ENCODE measurements at regions not wholly inside any gene's neighbourhood (a gene's known extent, or its start where the extent isn't known, plus 50 kb on each side); places are given as distances from the start of the nearest gene placed in this dataset.

DNA sequence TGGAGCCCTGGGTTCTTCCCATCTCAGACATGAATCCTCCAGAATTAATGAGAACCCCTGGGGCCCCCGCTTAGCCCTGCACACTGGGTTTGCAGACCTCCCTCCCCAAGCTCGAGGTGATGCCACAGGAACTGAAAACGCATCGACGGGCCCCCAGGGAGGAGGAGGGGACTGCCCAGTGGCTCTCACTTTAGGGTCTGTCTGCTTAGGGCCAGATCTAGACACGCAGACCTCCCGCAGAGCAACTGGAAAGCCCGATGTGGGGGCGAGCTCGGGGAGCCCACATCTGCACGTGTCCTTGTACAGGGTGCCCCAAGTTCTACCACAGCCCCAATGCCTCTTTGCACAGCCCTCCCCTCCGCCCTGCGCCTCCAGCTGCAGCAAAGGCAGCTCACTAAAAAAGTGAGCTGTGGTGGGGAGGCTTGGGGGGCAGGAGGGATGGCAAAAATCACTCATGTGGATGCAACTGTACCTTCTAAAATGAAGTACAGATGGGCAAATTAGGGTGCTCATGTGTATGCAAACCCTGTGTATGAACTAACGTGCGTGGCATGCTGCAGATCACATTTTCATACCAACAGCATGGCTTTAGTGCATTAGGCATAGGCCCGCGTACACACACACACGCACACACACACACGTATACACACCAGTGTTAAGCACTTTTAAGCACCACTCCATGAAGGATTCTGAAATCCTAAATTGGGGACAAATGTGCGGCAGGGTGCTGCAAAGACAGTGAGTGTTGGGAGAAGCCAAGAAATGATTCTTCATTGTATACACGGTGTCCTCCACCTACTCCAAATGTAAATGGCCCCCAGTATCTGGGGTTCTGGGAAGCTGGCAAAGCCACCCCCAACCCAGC is 99.9 kb upstream of the MAP1LC3B2 start:
- no peak overlapping the region for H2AFZ ChIP-seq (ENCODE audit: low read depth, low read length)
- no peaks in the 10 kb centered on the region for H3K9me3 ChIP-seq (ENCODE audit: low read length)
- H3K4me1 ChIP-seq (ENCODE audit: insufficient read depth, low read length): no peaks in the 10 kb centered on the region
- peaks cover 2% of the 10 kb centered on the region for H3K27me3 ChIP-seq (ENCODE audit: insufficient read depth, low read length)
- no peaks in the 10 kb centered on the region for H3K36me3 ChIP-seq (ENCODE audit: insufficient read depth, low read length)
- H3K4me3 ChIP-seq (ENCODE audit: low read length): no peak overlapping the region

GRCh38 chr12:116459916-116460663 is 99.1 kb upstream of the MAP1LC3B2 start:
- peaks cover 2% of the 10 kb centered on the region for H3K27me3 ChIP-seq (ENCODE audit: insufficient read depth, low read length)
- H3K4me1 ChIP-seq (ENCODE audit: insufficient read depth, low read length): no peaks in the 10 kb centered on the region
- no peaks in the 10 kb centered on the region for H3K9me3 ChIP-seq (ENCODE audit: low read length)
- no peak overlapping the region for H2AFZ ChIP-seq (ENCODE audit: low read depth, low read length)
- H3K4me3 ChIP-seq (ENCODE audit: low read length): no peak overlapping the region
- no peaks in the 10 kb centered on the region for H3K36me3 ChIP-seq (ENCODE audit: insufficient read depth, low read length)

- H3K27me3 ChIP-seq (ENCODE audit: insufficient read depth, low read length): no peaks in the 10 kb centered on the region
- no peaks in the 10 kb centered on the region for H3K36me3 ChIP-seq (ENCODE audit: insufficient read depth, low read length)
- no peaks in the 10 kb centered on the region for H3K9me3 ChIP-seq (ENCODE audit: low read length)
- no peaks in the 10 kb centered on the region for H3K4me1 ChIP-seq (ENCODE audit: insufficient read depth, low read length)
- no peak overlapping the region for H3K4me3 ChIP-seq (ENCODE audit: low read length)
- H2AFZ ChIP-seq (ENCODE audit: low read depth, low read length): no peak overlapping the region
These were observed 98.1 kb upstream of the MAP1LC3B2 start for GRCh38 chr12:116461060-116461459.

GRCh38 chr12:116463366-116463765 is 95.8 kb upstream of the MAP1LC3B2 start:
- H3K27me3 ChIP-seq (ENCODE audit: insufficient read depth, low read length): no peaks in the 10 kb centered on the region
- H3K4me1 ChIP-seq (ENCODE audit: insufficient read depth, low read length): no peaks in the 10 kb centered on the region
- H3K36me3 ChIP-seq (ENCODE audit: insufficient read depth, low read length): no peaks in the 10 kb centered on the region
- H3K4me3 ChIP-seq (ENCODE audit: low read length): no peak overlapping the region
- H2AFZ ChIP-seq (ENCODE audit: low read depth, low read length): no peak overlapping the region
- H3K9me3 ChIP-seq (ENCODE audit: low read length): no peaks in the 10 kb centered on the region

DNA sequence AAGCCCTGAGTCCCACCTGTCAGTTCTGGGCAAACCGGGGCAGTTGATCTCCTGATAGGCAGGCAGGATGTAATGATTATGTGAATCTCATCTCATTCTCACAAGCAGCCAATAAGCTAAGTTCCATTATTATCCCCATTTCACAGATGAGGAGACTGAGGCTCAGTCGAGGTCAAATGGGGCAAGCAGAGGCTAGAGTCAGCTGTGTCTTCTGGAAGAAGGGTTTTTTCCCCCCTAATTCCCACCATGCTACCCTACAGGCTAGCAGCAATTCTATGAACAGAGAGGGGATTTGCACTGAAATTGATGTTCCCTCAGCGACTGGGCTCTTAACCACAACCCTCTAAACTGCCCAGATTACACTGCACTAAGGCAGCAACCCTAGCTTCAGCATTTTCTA is 93.8 kb upstream of the MAP1LC3B2 start:
- no peaks in the 10 kb centered on the region for H3K9me3 ChIP-seq (ENCODE audit: low read length)
- H2AFZ ChIP-seq (ENCODE audit: low read depth, low read length): no peak overlapping the region
- no peaks in the 10 kb centered on the region for H3K27me3 ChIP-seq (ENCODE audit: insufficient read depth, low read length)
- H3K4me1 ChIP-seq (ENCODE audit: insufficient read depth, low read length): no peaks in the 10 kb centered on the region
- H3K4me3 ChIP-seq (ENCODE audit: low read length): no peak overlapping the region
- no peaks in the 10 kb centered on the region for H3K36me3 ChIP-seq (ENCODE audit: insufficient read depth, low read length)

DNA sequence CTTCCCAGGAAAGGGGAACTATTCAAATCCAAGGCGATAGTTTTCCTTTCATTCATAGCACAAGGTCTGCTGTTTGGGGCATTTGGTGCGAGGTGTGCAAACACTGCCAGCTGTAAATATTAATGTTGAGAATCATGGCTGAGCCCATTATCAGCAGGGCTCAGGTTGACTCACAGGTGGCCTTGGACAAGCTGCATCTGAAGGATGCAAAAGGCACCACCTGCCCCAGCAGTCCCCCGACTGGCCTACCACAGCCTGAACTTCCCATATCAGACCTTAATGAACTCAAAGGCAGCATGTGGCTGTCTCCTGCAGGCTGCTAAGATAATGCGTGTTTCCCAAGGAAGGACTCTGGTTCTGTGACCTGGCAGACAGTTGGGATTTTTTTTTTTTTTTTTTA is 93.3 kb upstream of the MAP1LC3B2 start:
- Histone ChIP-seq H3K9me3 (ENCODE audit: low read length) (no peaks in the 10 kb centered on the region), H3K4me1 (ENCODE audit: insufficient read depth, low read length) (no peaks in the 10 kb centered on the region), H2AFZ (ENCODE audit: low read depth, low read length) (no peak overlapping the region), H3K4me3 (ENCODE audit: low read length) (no peak overlapping the region), H3K36me3 (ENCODE audit: insufficient read depth, low read length) (no peaks in the 10 kb centered on the region), H3K27me3 (ENCODE audit: insufficient read depth, low read length) (no peaks in the 10 kb centered on the region)

DNA sequence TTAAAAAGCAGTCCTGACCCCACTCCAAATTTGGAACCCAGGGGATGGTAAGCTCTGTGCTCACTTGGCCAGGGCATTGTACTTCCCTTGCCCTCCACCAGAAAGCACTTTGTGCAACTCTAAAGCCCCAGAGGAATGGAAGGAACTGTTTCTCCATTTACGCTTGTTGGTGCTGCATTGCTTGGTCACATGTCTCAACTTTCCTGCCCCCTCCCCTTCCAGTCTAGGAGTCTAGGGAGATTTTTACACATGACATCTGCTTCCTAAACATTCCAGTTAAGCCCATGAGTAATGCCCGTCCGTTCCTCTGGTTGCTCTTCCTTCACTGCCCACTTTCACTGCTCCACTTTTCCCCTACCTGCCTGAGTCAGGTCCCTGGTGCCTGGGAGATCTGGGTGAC is 92.6 kb upstream of the MAP1LC3B2 start:
- H2AFZ ChIP-seq (ENCODE audit: low read depth, low read length): no peak overlapping the region
- no peaks in the 10 kb centered on the region for H3K27me3 ChIP-seq (ENCODE audit: insufficient read depth, low read length)
- no peaks in the 10 kb centered on the region for H3K9me3 ChIP-seq (ENCODE audit: low read length)
- H3K4me1 ChIP-seq (ENCODE audit: insufficient read depth, low read length): no peaks in the 10 kb centered on the region
- H3K4me3 ChIP-seq (ENCODE audit: low read length): no peak overlapping the region
- no peaks in the 10 kb centered on the region for H3K36me3 ChIP-seq (ENCODE audit: insufficient read depth, low read length)

- Histone ChIP-seq H3K4me3 (ENCODE audit: low read length) (no peak overlapping the region), H3K9me3 (ENCODE audit: low read length) (no peaks in the 10 kb centered on the region), H3K27me3 (ENCODE audit: insufficient read depth, low read length) (no peaks in the 10 kb centered on the region), H2AFZ (ENCODE audit: low read depth, low read length) (no peak overlapping the region), H3K4me1 (ENCODE audit: insufficient read depth, low read length) (no peaks in the 10 kb centered on the region), H3K36me3 (ENCODE audit: insufficient read depth, low read length) (no peaks in the 10 kb centered on the region)
These were observed 89.8 kb upstream of the MAP1LC3B2 start for GRCh38 chr12:116469344-116469743.

DNA sequence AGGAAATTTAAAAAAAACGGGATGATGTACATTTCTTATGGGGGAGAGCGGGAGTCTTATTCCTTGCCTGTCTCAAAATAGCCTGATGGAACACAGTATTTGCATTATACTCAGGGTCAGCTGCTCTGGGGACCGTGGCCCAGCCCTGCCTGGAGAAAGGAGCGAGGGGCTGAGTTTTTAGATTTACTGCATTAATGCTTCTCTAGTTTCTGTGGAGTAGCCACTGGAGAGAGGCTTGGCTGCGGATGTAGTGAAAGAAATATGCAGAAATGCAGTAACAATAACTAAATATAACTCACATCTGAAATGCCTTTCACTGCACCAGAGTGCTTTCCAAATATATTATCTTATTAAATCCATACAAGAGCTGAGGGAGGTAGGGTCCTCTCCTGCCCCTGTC is 87.6 kb upstream of the MAP1LC3B2 start:
- Histone ChIP-seq H3K36me3 (ENCODE audit: insufficient read depth, low read length) (no peaks in the 10 kb centered on the region), H2AFZ (ENCODE audit: low read depth, low read length) (no peak overlapping the region), H3K4me3 (ENCODE audit: low read length) (no peak overlapping the region), H3K4me1 (ENCODE audit: insufficient read depth, low read length) (no peaks in the 10 kb centered on the region), H3K9me3 (ENCODE audit: low read length) (no peaks in the 10 kb centered on the region), H3K27me3 (ENCODE audit: insufficient read depth, low read length) (no peaks in the 10 kb centered on the region)

DNA sequence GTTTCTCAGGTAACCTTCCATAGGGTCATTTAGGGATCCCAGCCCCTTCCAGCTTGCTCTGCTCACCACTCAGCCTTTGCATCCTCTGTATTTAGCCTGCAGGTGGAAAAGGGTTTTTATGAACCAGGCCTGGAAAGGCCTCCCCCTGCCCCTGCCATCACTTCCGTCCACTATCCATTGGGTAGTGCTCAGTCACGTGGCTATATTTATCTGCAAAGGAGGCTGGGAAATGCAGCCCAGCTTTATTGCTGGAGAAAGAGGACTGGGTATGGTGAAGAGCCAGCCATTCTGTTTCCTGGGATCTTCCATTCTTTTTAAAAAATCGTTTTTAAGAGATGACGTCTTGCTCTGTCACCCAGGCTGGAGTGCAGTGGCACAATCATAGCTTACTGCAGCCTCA is 87.0 kb upstream of the MAP1LC3B2 start:
- H3K27me3 ChIP-seq (ENCODE audit: insufficient read depth, low read length): no peaks in the 10 kb centered on the region

DNA sequence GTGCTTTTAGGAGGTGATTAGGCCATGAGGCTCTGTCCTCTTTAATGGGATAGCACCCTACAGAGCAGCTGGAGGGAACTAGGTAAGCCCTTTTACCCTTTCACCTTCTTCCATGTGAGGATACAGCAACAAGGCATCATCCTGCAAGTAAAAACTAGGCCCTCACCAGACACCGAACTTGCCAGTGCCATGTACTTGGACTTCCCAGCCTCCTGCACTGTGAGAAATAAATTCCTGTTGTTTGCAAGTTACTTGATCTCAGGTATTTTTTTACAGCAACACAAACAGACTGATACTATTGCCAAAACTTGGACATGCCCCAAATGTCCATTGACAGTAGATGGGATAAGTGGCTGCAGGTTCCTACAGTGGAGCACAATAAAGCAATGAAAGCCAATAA is 85.8 kb upstream of the MAP1LC3B2 start:
- no peaks in the 10 kb centered on the region for H3K4me1 ChIP-seq (ENCODE audit: insufficient read depth, low read length)
- no peak overlapping the region for H3K4me3 ChIP-seq (ENCODE audit: low read length)
- no peaks in the 10 kb centered on the region for H3K27me3 ChIP-seq (ENCODE audit: insufficient read depth, low read length)
- H2AFZ ChIP-seq (ENCODE audit: low read depth, low read length): no peak overlapping the region
- no peaks in the 10 kb centered on the region for H3K36me3 ChIP-seq (ENCODE audit: insufficient read depth, low read length)
- no peaks in the 10 kb centered on the region for H3K9me3 ChIP-seq (ENCODE audit: low read length)

More for the DNA sequence above, 87.0 kb upstream of the MAP1LC3B2 start:
- H3K9me3 ChIP-seq (ENCODE audit: low read length): no peaks in the 10 kb centered on the region
- no peak overlapping the region for H3K4me3 ChIP-seq (ENCODE audit: low read length)
- no peaks in the 10 kb centered on the region for H3K4me1 ChIP-seq (ENCODE audit: insufficient read depth, low read length)
- H2AFZ ChIP-seq (ENCODE audit: low read depth, low read length): no peak overlapping the region
- no peaks in the 10 kb centered on the region for H3K36me3 ChIP-seq (ENCODE audit: insufficient read depth, low read length)

GRCh38 chr12:116474331-116474730 is 84.8 kb upstream of the MAP1LC3B2 start:
- no peaks in the 10 kb centered on the region for H3K9me3 ChIP-seq (ENCODE audit: low read length)
- no peaks in the 10 kb centered on the region for H3K36me3 ChIP-seq (ENCODE audit: insufficient read depth, low read length)
- no peak overlapping the region for H2AFZ ChIP-seq (ENCODE audit: low read depth, low read length)
- no peaks in the 10 kb centered on the region for H3K4me1 ChIP-seq (ENCODE audit: insufficient read depth, low read length)
- no peaks in the 10 kb centered on the region for H3K27me3 ChIP-seq (ENCODE audit: insufficient read depth, low read length)
- no peak overlapping the region for H3K4me3 ChIP-seq (ENCODE audit: low read length)

GRCh38 chr12:116474899-116475298 is 84.3 kb upstream of the MAP1LC3B2 start:
- Histone ChIP-seq H3K9me3 (ENCODE audit: low read length) (no peaks in the 10 kb centered on the region), H3K4me1 (ENCODE audit: insufficient read depth, low read length) (no peaks in the 10 kb centered on the region), H3K27me3 (ENCODE audit: insufficient read depth, low read length) (no peaks in the 10 kb centered on the region), H3K4me3 (ENCODE audit: low read length) (no peak overlapping the region), H2AFZ (ENCODE audit: low read depth, low read length) (no peak overlapping the region), H3K36me3 (ENCODE audit: insufficient read depth, low read length) (no peaks in the 10 kb centered on the region)
